GM19238 (cell line): ENCODE measurements at regions not wholly inside any gene's neighbourhood (a gene's known extent, or its start where the extent isn't known, plus 50 kb on each side); places are given as distances from the start of the nearest gene placed in this dataset.

ENCODE experiments used
- DNase-seq: peaks from one replicate; pipeline ENCODE4 v3.0.0; 2011; ENCODE audit warnings: low spot score; ENCODE audit not compliant: insufficient read length

DNA sequence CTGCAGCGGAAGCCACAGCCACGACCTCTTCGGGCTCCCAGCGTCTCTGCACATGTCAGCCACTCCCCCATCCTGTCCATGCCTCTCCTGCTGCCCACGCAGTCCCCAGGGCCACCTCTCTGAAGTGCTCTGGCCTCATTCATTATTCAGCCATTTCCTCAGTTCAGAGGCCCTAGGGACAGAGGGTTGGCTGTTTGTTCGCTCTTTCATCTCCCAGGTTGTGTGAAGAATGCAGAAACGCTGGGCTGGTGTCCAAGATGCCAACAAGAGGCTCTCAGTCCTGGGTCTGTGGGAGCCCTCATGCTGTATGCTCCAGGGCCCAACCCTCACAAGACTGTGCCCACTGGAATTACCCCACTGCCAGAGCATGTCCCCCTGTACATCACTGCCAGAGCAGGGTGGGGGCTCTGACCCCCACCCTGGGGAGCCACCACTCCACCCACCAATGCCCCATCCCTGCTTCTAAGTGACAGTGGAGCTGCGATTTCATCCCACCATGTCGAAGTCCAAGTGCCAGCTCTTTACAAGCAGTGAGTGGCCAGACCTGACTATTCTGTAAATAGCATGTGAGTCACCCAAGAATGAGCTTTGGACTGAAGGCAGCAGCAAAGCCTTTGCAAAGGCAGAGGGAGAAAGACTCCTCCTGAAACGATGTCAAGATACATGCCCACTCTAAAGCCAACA, 209.6 kb downstream of the BUD13 start:
- no peak for DNase-seq

DNA sequence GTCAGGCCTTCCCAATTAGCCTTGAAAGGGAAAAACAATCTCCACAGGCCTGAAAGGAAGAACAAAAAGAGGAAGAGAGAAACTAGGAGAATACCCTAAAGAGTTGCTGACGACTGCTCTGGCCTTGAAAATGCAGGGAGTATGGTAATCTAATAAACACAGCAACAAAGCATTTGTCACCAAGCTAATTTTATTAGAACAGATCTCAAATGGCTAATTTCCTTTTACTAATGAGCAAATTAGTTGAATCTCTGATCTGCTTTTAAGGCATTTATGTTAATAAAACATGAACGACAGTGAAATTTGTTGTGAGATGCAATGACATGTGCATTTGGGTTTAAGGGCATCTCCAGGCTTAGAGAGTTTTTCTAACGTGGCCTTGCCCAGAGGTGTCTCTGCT, 212.2 kb downstream of the BUD13 start:
- no peak for DNase-seq

DNA sequence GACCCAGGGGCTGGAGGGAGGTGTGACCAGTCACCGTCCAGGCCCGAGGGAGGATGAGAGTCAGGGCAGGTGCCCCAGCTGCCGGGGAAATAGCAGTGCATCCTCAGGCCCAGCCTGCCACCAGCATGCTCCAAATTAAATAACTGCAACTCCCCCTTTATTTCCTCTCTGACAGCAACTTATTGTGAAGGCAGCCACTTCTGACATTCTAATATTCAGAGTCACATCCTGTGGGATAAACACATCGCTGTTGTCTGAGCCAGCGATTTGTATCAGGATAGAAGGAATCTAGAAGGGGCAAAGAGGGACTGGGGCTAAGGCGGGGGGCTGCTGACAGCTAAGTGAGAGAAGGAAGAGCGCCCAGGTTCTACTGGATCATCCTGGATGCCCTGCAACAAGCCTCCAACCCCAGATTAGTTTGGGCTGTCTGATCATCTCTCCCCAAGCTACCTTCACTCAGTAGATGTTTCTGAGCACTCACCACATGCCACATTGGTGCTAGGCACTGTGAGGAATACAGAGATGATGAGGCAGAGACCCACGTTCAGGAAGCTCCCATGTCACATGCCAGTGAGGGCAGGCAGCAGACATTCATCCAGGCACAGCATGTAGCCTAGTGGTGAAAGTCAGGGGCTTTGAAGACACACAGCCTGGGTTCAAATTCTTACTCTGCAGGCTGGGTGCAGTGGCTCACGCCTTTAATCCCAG, 214.1 kb downstream of the BUD13 start:
- no peak for DNase-seq

DNA sequence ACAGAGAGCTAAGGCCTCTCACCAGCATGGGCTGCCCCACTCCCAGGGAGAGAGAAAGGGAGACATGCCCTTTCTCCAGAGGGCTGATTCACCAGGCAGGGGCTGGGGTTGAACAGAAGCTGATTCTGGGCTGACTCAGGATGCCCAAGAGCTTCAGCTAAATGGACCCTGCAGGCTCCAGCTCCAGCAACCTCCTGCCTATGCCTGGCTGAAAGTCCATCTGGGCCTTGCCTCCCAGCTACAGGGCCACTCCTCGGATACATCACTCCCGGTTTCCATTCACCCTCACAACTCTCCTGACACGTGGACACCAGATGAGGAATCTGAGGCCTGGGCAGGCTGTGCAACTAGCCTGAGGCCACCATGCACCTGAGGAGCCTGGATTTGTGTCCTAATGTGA, 215.5 kb downstream of the BUD13 start:
- DNase-seq: no peak

DNA sequence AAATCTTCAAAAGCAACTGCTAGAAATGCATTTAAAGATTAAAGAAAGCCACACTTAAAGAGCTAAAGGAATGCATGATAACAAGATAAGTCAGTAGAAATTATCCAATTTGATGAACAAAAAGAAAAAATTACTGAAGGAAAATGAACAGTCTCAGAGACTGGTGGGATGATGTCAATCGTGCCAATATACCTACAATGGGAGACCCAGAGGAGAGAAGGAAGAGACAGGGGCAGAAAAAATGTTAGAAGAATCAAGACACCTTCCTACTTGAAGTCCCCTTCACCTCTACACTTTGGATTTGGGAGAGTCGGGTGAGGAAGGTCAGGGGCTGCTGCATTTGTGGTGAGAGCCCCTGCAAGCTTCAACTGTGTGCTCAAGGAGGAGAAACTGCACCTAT, 216.3 kb downstream of the BUD13 start:
- DNase-seq: no peak

DNA sequence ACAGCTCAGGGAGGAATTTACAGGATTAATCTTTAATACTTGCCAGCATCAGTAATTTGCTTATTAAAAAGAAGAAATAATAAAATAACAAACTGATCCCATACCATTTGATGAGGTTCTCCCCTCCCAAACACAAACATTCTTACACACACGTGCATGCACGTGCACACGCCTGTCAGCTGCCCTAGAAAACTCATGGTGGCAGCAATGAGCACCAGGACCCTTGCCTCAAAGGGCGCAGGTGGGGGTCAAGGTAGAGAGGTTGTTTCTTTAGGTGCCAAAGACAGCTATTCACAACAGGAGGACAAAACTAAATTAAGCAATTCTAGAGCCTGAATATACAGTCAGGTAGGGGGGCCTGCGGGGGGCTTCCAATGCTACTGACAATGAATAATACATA, 219.3 kb downstream of the BUD13 start:
- DNase-seq: no peak

DNA sequence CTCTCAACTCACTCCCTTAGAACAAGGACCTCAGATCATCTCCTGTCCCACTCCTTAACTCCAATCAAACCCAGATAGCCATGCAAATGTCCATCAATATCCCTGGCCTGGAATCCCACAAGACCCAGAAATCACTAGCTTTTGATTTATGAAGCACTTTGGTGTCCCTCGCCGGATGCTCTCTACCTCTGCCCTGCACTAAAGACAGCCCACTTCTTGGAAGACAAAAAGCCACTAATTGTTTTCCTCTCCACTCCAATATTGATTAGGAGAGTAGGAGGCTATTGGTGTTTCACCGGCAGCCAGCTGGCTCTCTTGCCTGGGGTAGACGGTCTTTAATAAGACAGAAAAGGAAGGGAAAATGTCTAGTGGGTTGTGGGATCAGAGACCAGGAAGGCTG, 221.2 kb downstream of the BUD13 start:
- no peak for DNase-seq

DNA sequence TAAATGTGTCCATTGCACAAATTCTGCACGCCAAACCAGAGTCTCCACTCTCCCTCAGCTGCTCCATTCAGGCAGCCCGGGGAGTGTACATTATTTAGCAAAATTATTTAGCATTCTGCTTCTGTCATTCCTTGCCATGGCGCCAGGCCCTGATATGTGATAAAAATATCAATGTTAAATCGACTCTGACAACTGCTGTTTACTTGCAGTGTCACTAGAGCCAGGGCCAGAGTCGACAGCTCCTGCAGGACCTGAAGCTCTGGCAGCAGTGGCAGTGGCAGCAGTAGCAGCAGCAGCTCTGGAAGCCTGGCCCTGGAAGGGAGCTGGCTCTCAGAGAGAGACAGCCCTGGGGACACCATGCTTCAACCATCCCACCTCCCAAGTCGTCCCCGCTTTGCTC, 224.5 kb downstream of the BUD13 start:
- DNase-seq: no peak

DNA sequence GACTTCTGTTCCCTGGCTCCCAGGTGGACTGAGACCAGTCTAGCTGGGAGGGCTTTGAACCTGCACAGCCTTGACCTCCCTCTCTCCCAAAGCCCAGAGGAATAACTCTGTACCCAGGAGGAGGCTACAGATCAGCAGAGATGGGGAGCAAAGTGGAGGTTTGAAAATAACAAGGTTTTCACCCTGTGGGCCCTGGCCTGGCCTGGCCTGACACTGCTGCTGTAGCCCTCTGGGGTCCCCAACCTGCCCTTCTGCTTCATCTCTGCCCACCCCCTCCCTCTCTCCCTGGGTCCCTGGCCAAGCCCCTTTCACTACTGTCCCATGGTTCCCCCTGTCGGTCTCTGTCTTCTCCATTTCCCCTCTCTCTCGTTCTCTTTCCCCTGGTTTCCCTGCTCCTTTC, 225.2 kb downstream of the BUD13 start:
- no peak for DNase-seq

DNA sequence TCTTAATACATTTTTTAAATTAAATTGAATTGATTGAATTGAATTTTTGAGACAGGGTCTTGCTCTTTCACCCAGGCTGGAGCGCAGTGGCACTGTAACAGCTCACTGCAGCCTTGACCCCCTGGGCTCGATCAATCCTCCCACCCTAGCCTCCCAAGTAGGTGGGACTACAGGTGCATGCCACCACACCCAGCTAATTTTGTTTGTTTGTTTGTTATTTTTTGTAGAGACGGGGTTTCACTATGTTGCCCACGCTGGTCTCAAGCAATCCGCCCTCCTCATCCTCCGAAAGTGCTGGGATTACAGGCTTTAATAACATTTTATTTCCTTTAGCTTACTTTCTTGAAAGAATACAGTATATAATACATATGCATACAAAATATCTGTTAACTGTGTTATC, 226.9 kb downstream of the BUD13 start:
- no peak for DNase-seq

DNA sequence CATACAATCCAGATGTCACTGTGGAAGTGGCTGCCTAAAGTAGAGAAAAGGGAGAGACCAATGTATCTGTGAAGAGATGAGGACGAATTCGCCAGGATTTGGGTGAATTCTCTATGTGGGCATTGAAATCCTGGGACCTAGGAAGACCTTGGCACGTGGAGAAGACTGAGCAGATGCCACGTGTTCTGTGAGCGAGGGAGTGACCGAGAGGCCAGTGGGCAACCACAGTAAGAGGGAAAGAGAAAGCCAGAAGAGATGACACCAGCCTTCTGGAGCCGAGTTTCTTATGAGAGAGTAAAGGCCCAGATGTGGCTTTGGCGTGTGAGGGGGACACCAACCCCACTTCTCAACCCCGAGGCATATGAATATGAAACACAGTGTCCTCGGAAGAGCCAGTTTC, 228.1 kb downstream of the BUD13 start:
- no peak for DNase-seq

DNA sequence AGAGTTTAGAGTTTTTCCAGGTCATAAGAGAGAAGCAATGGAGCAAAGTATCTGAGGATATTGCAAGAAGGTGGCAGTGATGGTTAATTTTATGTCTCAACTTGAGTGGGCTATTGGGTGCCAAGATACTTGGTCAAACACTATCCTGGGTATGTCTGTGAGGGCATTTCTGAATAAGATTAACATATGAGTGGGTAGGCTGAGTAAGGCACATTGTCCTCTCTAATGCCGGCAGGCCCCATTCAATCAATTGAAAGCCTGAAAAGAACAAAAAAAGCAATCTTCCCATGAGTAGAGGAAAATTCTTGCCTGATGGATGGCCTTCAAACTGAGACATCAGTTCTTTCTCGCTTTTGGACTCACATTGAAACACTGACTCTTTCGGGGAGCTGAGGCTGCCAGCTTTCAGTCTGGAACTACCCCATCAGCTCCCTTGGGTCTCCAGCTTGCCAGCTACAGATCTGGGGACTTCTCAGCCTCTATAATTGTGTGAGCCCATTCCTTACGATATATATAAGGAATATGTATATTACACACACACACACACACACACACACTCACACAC, 228.8 kb downstream of the BUD13 start:
- no peak for DNase-seq

DNA sequence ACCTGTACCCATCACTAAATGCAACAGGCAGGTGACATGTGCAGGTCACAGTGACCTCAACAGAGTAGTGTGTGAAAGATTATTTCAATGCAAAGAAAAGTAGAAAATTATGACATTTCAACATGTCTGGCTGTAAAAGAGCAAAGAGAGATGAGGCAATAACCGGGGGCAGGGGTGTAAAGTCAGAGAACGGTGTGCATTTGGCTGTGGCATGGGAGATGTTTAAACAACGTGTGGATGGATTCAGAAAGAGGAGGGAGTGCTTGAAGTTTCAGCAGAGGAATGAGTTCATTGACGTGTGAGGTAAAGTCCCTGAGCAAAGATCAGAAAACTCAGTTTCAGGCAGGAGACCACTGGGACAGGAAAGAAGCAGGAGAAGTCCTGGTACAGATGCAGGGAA, 229.7 kb downstream of the BUD13 start:
- DNase-seq: no peak

DNA sequence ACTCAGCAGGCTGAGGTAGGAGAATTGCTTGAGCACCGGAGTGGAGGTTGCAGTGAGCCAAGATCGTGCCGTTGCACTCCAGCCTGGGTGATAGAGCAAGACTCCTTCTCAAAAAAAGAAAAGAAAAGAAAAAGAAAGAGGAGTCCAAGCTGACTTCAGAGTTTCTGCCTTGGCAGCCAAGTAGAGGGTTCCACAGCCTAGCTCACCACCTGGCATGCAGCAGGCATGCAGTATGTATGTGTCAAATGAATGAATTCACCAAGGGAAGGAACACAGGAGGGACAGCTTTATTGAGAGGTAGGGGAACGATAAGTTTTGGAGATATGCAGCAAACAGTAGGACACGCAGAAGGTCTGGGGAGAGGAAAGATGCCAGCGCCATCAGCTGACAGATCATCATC, 230.4 kb downstream of the BUD13 start:
- no peak for DNase-seq

DNA sequence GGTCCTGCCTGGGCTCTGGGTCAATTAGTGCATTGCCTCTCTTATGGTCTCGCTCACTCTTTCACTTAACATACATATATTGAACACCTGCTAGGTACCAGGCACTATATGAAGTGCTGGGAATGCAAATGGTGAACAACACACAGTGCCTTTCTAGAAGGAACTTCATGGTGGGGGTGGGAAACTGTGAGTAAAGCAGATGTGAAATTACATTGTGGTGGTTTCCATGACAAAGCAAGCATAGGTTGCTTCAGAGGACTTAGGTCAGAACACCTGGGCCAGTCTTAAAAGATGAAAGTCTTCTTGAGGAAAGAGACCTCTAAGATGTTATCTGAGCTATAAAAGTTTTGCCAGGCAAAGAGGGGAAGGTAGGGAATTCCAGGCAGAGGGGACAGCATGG, 231.3 kb downstream of the BUD13 start:
- DNase-seq: no peak

DNA sequence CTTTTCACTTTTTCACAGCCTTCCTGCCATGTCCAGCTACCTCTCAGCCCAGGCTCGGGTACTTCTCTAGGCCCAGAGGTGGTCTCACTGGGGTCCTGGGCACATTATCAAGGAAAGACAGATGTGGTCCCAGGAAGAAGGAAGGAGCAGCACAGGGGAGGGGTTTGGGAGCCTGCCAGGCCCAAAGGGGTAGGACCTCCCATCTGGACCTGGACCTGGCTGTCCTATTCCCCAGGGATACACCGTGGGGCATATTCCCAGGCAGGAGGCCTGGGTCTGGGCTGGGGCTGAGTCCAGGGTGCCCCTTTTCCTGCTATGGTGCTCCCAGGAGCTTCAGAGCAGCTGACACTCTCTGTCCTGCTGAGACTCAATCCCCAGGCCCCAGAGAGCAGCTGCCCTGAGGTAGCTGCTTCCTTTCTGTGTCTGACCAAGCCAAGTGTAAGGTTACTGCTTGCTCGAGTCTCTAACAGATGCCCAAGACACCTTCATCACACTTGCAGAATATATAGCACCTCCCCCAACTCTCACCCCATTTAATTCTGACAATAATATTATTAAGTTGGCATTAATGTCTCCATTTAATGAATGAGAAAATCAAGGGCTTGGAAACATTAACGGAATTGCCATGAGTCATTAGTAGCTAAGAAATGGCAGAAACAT, 232.0 kb downstream of the BUD13 start:
- DNase-seq: no peak

DNA sequence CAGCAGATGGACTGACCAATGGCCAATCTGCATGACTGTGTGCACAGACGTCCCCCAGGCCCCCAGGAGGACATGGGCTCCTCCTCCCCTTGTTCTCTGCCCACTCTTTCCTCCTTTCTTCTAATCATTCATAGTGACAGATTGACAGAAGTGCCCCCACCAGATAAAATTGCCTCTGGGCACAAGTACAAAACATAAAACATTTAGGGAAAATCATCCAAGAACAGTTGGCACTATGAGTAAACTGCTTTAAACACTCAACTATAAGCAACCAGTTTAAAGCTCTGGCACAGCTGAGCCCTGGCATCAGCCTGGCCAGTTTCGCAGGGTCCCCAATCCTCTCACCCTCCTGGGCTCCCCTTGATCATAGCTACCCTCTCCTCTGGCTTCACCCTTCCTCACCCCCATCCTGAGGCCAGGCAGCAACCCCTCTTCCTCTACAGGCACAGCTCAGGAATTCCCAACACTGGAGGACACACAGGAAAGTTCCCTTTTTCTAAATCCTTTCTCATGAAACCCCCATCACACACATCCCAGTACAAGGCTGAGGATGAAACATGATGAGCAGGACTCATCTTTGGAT, 232.9 kb downstream of the BUD13 start:
- no peak for DNase-seq

DNA sequence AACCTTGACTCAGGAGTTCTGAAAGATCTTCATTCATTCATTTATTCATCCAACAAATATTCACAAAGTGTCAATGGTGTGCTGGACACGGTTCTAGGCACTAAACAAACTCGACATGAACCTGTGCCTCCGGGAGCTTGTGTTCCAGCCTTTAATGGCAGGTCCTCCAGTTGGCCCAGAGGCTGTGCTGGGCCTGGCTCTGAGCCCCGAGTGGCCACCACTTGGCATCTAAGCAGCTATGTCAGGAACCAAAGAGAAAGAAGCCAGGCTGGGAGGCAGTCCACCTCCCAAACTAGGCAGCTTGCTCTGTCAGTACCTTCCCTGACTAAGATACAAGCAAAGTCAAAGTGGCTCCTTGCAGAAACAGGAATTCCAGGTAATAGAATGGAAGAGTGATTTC, 233.6 kb downstream of the BUD13 start:
- DNase-seq: no peak

DNA sequence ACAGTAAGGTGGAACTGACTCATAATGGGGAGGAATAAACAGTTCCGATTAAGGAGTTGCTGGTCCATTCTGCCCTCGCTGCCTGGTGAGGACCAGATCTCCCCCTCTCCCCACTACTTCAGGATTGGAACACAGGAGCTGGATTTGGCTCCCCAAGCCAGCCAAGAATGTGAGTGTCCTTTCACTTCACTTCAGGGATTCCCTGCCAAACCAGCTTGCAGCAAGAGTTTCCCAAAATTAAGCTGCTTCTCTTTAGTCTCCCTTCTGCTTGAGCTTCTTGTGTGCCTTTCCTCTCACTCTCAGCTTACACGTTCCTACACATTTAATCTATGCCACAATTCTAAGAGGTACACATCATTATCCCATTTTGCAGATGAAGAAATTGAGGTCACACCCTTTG, 234.1 kb downstream of the BUD13 start:
- DNase-seq: no peak

DNA sequence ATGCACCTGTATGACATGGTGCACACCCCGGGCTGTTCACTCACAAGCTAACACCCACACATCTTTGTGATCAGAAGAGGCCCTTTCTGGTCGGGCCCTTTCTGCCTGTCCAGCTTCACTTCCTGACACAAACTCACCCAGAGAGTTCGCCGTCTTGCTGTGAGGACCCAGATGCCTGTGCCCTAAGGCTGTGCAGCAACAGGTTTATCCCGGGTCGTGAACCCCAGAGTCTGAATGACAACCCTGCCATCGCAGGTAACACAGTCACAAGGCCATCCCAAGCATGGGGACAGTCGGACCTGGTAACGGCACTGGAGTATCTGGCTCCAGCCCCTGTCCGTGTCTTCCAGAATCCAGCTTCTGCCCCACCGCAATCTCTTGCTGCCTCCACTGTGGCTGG, 235.1 kb downstream of the BUD13 start:
- no peak for DNase-seq

DNA sequence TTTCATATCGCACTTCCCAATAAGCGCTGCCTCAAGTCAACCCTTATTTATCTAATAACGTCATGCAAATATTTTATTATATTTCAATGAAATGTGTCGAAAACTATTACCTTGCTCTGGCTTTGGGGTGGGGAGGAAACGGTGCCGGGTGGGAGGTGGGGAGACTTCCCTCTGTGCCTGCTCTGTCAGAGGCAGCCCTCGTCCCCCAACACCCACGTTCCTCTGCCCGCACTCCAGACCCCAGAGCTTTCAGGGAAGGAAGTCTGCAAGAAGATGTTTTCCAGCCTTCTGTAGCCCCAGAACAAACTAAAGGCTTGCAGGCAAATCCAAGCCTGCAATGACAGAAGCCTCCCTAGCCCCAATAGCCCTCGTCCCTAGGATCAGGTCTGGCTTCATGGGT, 235.7 kb downstream of the BUD13 start:
- no peak for DNase-seq

DNA sequence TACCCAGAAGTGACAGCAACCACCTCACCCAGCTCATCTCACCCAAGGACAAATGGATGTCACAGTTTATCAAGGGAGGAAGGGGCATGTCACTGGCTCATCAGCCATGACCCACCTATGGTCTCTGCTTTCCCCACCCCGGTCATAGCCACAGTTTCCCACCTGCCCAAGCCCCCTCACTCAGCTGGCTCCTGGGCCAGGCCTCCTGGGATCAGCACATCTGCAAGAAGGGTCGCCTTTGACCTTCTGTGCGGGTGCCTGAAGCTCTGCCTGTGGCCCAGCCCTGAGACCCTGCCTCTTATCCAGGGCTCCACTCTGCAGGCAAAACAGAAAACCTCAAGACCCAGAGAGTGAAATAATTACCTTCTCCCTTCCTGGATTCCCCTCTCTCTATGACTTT, 236.4 kb downstream of the BUD13 start:
- no peak for DNase-seq
